K562 (cell line): ENCODE measurements at regions not wholly inside any gene's neighbourhood (a gene's known extent, or its start where the extent isn't known, plus 50 kb on each side); places are given as distances from the start of the nearest gene placed in this dataset.

ENCODE experiments used
- ATAC-seq: fragments of 200-7000 bp; cut with Tn5 transposase; 3 replicates; pipeline ENCODE4 v1.9.1; 2020; ENCODE audit warnings: moderate library complexity
- BruUV-seq: library from RNA; stranded (reverse); fragments of 400-500 nt; replicated peaks from 2 replicates; lab custom pipeline; 2021; lab: Mats Ljungman, UMichigan
- CTCF ChIA-PET: fragments of 300-600 bp; formaldehyde crosslinking; extraction: SDS; loops from one replicate; lab custom pipeline; 2021; ENCODE audit warnings: low intra/inter-chr PET ratio; lab: Yijun Ruan, JAX
- POLR2A ChIA-PET: fragments of 300-600, 350-650 bp; sonication (Branson Sonifier 250); formaldehyde crosslinking; extraction: SDS; loops from one replicate; lab custom pipeline; 2021; ENCODE audit warnings: antibody characterized with exemption, inconsistent platforms; lab: Yijun Ruan, JAX
- DNase-seq, 4 experiments: peaks; one replicate each; pipeline versions ENCODE4 v3.0.0 to v3.0.0-alpha.2; 2011 to 2018; ENCODE audit warnings: low spot score in 3 of 4, mixed read lengths in 3 of 4; ENCODE audit errors: extremely low read depth in 1 of 4
- FAIRE-seq: peaks from 2 replicates; lab custom pipeline; 2011; peaks lifted over from hg19 to GRCh38; lab: Jason Lieb, UNC
- H2AFZ ChIP-seq: 2 replicates; pipeline ENCODE4 v1.6.0; 2011; ENCODE audit warnings: low read depth, low read length, control low read depth, inconsistent platforms
- H3K27ac ChIP-seq: fragments of 200-600 bp; 3 replicates; pipeline ENCODE4 v1.8.0; 2011; ENCODE audit warnings: low read depth, mild to moderate bottlenecking, control low read depth, inconsistent platforms, low read length, moderate library complexity, mixed read lengths; ENCODE audit errors: extremely low read depth
- H3K27me3 ChIP-seq, 2 experiments: fragments of 300-600 bp in 1 of 2; 2 replicates in 1 of 2; 3 replicates in 1 of 2; pipeline versions ENCODE4 v1.6.0 to v1.8.0; 2011; ENCODE audit warnings: inconsistent platforms in 2 of 2, low read length in 2 of 2, mild to moderate bottlenecking in 1 of 2, mixed read lengths in 1 of 2, moderate library complexity in 1 of 2; ENCODE audit not compliant: control insufficient read depth in 2 of 2, insufficient read depth in 2 of 2
- H3K36me3 ChIP-seq: fragments of 300-600 bp; 3 replicates; pipeline ENCODE4 v1.8.0; 2011; ENCODE audit warnings: mild to moderate bottlenecking, low read length, inconsistent platforms; ENCODE audit not compliant: control insufficient read depth, insufficient read depth
- H3K4me1 ChIP-seq, 2 experiments: fragments of 200-600 bp in 1 of 2; replicated peaks in 1 of 2; 2 replicates in 1 of 2; 3 replicates in 1 of 2; pipeline versions ENCODE4 v1.5.1 to v1.8.0; 2011; ENCODE audit warnings: inconsistent platforms in 2 of 2, low read length in 2 of 2, mild to moderate bottlenecking in 1 of 2, mixed read lengths in 1 of 2, moderate library complexity in 1 of 2; ENCODE audit not compliant: control insufficient read depth in 2 of 2, insufficient read depth in 2 of 2
- H3K4me2 ChIP-seq: 2 replicates; pipeline ENCODE4 v1.6.1; 2011; ENCODE audit warnings: low read length, control low read depth, inconsistent platforms, mixed read lengths; ENCODE audit not compliant: insufficient read depth
- H3K4me3 ChIP-seq: fragments of 200-600 bp; sonication (generic), shearing (Covaris generic); 2 replicates; pipeline ENCODE4 v1.5.1; 2016; ENCODE audit warnings: control low read depth, inconsistent platforms
- H3K79me2 ChIP-seq: fragments of 200-600 bp; 3 replicates; pipeline ENCODE4 v1.8.0; 2011; ENCODE audit warnings: low read length, inconsistent platforms; ENCODE audit not compliant: control insufficient read depth, insufficient read depth
- H3K9ac ChIP-seq, 2 experiments: 2 replicates each; pipeline versions ENCODE4 v1.6.0 to v1.6.1; 2011; ENCODE audit warnings: low read depth in 2 of 2, low read length in 2 of 2, control low read depth in 1 of 2, inconsistent platforms in 1 of 2, mild to moderate bottlenecking in 1 of 2, mixed read lengths in 1 of 2; ENCODE audit not compliant: insufficient read depth in 1 of 2
- H3K9me1 ChIP-seq: one replicate; pipeline ENCODE4 v1.6.0; 2011; ENCODE audit warnings: inconsistent platforms, mild to moderate bottlenecking, low read length, moderate library complexity; ENCODE audit not compliant: control insufficient read depth, insufficient read depth
- H3K9me3 ChIP-seq: replicated peaks from 2 replicates; pipeline ENCODE4 v1.5.1; 2011; ENCODE audit warnings: low read depth, low read length, inconsistent platforms; ENCODE audit not compliant: control insufficient read depth, insufficient read depth
- H4K20me1 ChIP-seq: replicated peaks from 2 replicates; pipeline ENCODE4 v1.6.1; 2011; ENCODE audit warnings: low read length, inconsistent platforms, mixed read lengths; ENCODE audit not compliant: control insufficient read depth, insufficient read depth
- CBFB ChIP-seq: sonication (generic); formaldehyde crosslinking; IDR thresholded peaks from 2 replicates; pipeline ENCODE4 v1.4.0; 2020; ENCODE audit warnings: mild to moderate bottlenecking, missing genetic modification reagents
- FOXK1 ChIP-seq: sonication (generic); formaldehyde crosslinking; IDR thresholded peaks from 2 replicates; pipeline ENCODE4 v1.8.0; 2022; ENCODE audit warnings: missing genetic modification reagents, mild to moderate bottlenecking, borderline replicate concordance
- GABPA ChIP-seq: fragments of 200-800 bp; sonication (Bioruptor generic); conservative IDR thresholded peaks from 2 replicates; pipeline ENCODE4 v1.6.1; 2016; ENCODE audit warnings: low read depth, missing genetic modification characterization, missing compliant biosample characterization
- GATAD2B ChIP-seq: fragments of 450-650 bp; IDR thresholded peaks from 2 replicates; pipeline ENCODE4 v1.6.1; 2017; ENCODE audit warnings: mild to moderate bottlenecking, borderline replicate concordance
- PHTF2 ChIP-seq: fragments of 250-450 bp; sonication (Bioruptor Pico); IDR thresholded peaks from 2 replicates; pipeline ENCODE4 v1.5.0; 2021; ENCODE audit warnings: mild to moderate bottlenecking
- POLR3G ChIP-seq: IDR thresholded peaks from 2 replicates; pipeline ENCODE4 v1.6.1; 2011; ENCODE audit not compliant: insufficient read length, insufficient replicate concordance; ENCODE audit errors: extremely low read depth
- RBM34 ChIP-seq: fragments of 200-400 bp; formaldehyde crosslinking; IDR thresholded peaks from 2 replicates; pipeline ENCODE4 v1.6.1; 2018; ENCODE audit warnings: low read length, borderline replicate concordance; ENCODE audit not compliant: insufficient read depth
- RFX7 ChIP-seq: fragments of 250-450 bp; sonication (Bioruptor Pico); IDR thresholded peaks from 2 replicates; pipeline ENCODE4 v1.5.1; 2021; ENCODE audit warnings: mild to moderate bottlenecking
- SMARCE1 ChIP-seq: fragments of 450-650 bp; IDR thresholded peaks from 2 replicates; pipeline ENCODE4 v1.7.1; 2016; ENCODE audit warnings: mild to moderate bottlenecking
- TEAD4 ChIP-seq, 2 experiments: sonication (generic) in 1 of 2; formaldehyde crosslinking in 1 of 2; IDR thresholded peaks; 2 replicates each; pipeline versions ENCODE4 v1.6.1 to v1.8.0; 2012 to 2022; ENCODE audit warnings: borderline replicate concordance in 1 of 2, inconsistent platforms in 1 of 2, low read length in 1 of 2, mild to moderate bottlenecking in 1 of 2, missing genetic modification reagents in 1 of 2
- ZNF354B ChIP-seq: fragments of 250-450 bp; sonication (Bioruptor Pico); IDR thresholded peaks from 2 replicates; pipeline ENCODE4 v1.4.0; 2020
- WGBS: fragments of 100-300 bp; shearing (Covaris generic); methylation state at CpG from one replicate; pipeline ENCODE4 v1.1.6; 2016; ENCODE audit warnings: low coverage, mixed read lengths; ENCODE audit not compliant: insufficient coverage; ENCODE audit errors: missing lambda C conversion rate; 5-methylcytosine and 5-hydroxymethylcytosine counted together
- in situ Hi-C: fragments of 300-500 bp; cut with MboI; formaldehyde crosslinking; loops from 4 replicates; pipeline ENCODE4 v1.15.0; 2018; ENCODE audit warnings: inconsistent platforms, mixed read lengths
- intact Hi-C: fragments of 100-400 bp; cut with micrococcal nuclease; formaldehyde crosslinking; loops from 2 replicates; pipeline ENCODE4 v1.14.2; 2022

- FAIRE-seq = no peak
- H3K27me3 ChIP-seq = no peaks in the 10 kb centered on the region
Observed at GRCh38 chrX:94123062-94123461, 449.1 kb downstream of the FAM133A start.

DNA sequence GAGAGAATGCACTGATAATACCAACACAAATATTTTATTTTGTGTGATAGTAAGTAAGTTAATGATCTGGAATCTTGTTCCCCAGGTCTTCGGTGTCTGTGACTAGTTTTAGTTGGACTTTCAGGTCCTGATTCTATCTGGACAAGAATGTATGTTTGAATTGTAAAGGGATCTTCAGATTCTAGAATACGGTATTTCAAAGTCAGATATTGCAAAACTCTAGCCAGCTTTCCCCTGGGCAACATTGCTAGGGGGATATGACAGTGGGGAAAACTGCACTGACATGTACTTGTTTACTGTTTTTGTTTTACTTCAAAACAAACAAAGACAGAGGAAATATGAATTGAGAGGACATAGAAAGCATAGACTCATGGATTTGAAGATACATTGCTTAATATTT, 489.0 kb downstream of the FAM133A start:
- no peaks in the 10 kb centered on the region for H3K9me3 ChIP-seq
- in situ Hi-C loops = no loop called here
- TF ChIP-seq ZNF354B (CRISPR knock-in tag) = no peak
- TF ChIP-seq CBFB = no peak
- 0% methylated on average over 2 of the region's 2 CpGs for WGBS
- no peak overlapping the region for H3K4me3 ChIP-seq
- no peaks in the 10 kb centered on the region for H3K9me1 ChIP-seq
- no peak for FAIRE-seq
- no peak overlapping the region for H3K27ac ChIP-seq
- no peak for DNase-seq
- no peak overlapping the region for H3K9ac ChIP-seq
- H3K4me1 ChIP-seq = no peaks in the 10 kb centered on the region
- ChIA-PET POLR2A (no interaction called here), CTCF (no interaction called here)
- H3K27me3 ChIP-seq = no peaks in the 10 kb centered on the region
- H3K36me3 ChIP-seq = no peaks in the 10 kb centered on the region
- no peak for ATAC-seq
- no peak overlapping the region for H3K4me2 ChIP-seq
- no TSS peak for BruUV-seq
- intact Hi-C loops = no loop called here
- no peak overlapping the region for H2AFZ ChIP-seq
- no peaks in the 10 kb centered on the region for H3K79me2 ChIP-seq
- H4K20me1 ChIP-seq = no peaks in the 10 kb centered on the region

More at GRCh38 chrX:94123062-94123461, 449.1 kb downstream of the FAM133A start:
- no peak overlapping the region for H3K9ac ChIP-seq
- no peak overlapping the region for H3K4me3 ChIP-seq
- no peaks in the 10 kb centered on the region for H3K36me3 ChIP-seq
- no peak for ATAC-seq
- H2AFZ ChIP-seq = no peak overlapping the region
- intact Hi-C loops (no loop called here), in situ Hi-C loops (no loop called here)
- no peaks in the 10 kb centered on the region for H4K20me1 ChIP-seq
- CTCF ChIA-PET = no interaction called here
- no peaks in the 10 kb centered on the region for H3K9me1 ChIP-seq
- BruUV-seq = no TSS peak
- H3K9me3 ChIP-seq = no peaks in the 10 kb centered on the region
- WGBS = 0% methylated on average over 2 of the region's 2 CpGs
- H3K4me1 ChIP-seq = no peaks in the 10 kb centered on the region
- TF ChIP-seq GATAD2B (no peak), PHTF2 (CRISPR knock-in tag) (no peak), TEAD4 (IDR thresholded peaks at IDR 0.05; ENCODE audit: low read length) (no peak), TEAD4 (CRISPR knock-in tag; IDR thresholded peaks at IDR 0.05; ENCODE audit: borderline replicate concordance) (no peak), RBM34 (no peak), GABPA (tag) (no peak), RFX7 (no peak), POLR3G (no peak), SMARCE1 (no peak), FOXK1 (no peak)
- TF ChIP-seq, all 486 proteins: peak for 0
- POLR2A ChIA-PET = no interaction called here
- H3K79me2 ChIP-seq = no peaks in the 10 kb centered on the region
- H3K4me2 ChIP-seq = no peak overlapping the region
- no peak for DNase-seq
- no peak overlapping the region for H3K27ac ChIP-seq
